GM19372 (cell line): ENCODE measurements at regions not wholly inside any gene's neighbourhood (a gene's known extent, or its start where the extent isn't known, plus 50 kb on each side); places are given as distances from the start of the nearest gene placed in this dataset.

Source experiments
- ATAC-seq: cut with Tn5 transposase; IDR thresholded peaks from one replicate; pipeline ENCODE4 v1.9.1; 2021; ENCODE audit warnings: mild to moderate bottlenecking, low read depth, moderate library complexity; ENCODE audit not compliant: unreplicated experiment

DNA sequence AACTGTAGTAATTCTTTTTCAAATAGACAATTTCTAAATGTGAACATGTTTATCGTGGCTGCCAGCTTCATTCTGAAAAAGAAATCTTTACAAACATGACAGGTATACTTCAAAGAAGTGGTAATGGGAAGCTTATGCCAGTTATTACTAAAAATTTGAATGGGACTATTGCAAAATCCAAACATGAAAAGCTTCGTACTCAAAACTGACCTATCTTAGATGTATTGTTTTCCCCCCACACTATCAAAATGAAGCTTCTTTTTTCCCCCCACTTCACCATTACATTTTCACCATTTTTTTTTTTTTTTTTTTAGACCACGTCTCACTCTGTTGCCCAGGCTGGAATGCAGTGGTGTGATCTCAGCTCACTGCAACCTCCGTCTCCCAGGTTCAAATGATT, 50.4 kb upstream of the SERTAD2 start:
- no peak for ATAC-seq

DNA sequence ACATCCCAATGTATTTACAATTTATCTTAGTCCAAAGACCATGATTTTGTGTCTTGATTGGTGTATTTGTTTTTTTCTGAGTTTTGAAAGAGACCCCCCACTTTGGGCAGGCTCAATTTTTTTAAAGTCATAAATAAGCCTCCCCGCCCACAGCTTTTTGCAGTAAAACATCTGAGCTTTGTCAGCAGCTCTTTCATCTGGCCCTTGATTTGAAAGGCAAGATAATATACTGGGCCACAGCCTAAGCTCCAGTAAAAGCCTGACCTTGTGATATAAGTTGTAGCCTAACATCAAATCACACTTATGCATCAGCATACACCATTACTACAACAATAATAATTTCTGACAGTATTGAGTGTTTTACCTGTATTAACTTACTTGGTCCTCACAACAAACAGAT, 51.3 kb upstream of the SERTAD2 start:
- no peak for ATAC-seq

DNA sequence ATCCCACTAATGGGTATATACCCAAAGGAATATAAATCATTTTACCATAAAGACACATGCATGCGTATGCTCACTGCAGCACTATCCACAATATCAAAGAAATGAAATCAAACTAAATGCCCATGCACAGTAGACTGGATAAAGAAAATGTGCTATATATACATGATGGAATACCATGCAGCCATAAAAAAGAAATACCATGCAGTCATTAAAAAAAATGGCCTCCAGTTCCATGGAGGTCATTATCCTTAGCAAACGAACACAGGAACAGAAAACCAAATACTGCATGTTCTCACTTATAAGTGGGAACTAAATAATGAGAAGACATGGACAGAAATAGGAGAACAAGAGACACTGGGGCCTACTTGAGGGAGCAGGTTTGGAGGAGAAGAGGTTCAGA, 53.6 kb upstream of the SERTAD2 start:
- ATAC-seq, result no peak

DNA sequence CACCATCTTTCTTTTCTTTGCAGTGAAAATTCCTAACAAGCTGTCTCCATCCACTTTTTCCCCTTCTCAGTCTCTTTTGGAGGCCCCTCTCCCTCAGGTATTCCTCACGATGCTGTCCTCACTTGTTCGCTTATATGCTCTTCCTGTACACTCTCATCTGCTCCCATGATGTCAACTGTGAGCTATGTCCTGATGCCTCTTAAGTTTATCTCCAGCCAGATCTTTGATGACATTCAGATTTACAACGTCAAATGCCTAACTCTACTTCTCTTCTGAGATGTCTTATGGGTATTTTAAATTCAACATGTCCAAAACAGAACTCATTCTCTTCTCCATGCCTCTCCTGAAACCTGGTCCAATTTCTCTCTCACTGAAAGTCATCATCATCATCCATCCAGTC, 55.1 kb upstream of the SERTAD2 start:
- no peak for ATAC-seq

DNA sequence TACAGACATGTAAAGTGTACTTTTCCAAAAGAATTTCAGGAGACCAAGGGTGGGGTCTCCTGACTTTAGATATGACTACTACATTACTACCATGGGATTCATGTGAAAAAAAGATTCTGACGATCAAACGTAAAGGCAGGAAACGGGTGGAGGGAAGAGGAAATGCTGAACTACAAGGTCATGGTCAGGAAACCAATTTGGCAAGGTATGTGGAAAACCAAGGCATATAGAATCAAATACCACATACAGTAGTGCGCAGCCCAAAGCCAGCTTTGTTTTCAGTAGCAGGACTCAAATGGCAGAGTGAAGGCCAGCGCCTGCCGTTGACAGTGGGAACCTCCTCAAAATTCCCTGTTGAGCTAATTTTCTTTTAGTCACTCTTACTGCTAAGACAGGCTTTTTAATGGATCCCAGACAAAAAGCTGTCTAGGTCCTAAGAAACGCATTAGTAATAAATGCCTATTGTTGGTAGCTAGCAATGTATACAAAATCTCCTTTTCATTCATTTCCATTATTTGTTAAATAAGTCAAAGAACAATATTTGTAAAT, 57.6 kb upstream of the SERTAD2 start:
- no peak for ATAC-seq

DNA sequence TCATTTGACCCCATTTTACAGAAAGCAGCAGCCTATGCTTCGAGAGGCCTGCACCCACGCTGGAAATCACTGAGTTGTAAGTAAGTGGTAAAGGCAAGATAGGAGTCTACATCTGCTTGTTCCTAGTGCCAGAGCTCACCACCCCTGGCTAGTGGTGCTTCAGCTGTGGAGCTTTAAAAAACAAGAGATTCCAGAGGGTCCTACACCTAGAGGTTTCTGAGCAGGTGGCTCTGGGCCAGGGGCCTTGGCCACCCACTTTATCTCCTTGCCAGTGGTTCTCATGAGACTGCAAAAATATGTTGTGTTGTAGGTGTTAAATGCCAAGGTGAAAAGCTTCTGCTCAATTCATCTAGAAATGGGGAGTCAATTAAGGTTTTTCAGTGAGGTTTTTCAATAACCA, 60.0 kb upstream of the SERTAD2 start:
- ATAC-seq, result no peak

DNA sequence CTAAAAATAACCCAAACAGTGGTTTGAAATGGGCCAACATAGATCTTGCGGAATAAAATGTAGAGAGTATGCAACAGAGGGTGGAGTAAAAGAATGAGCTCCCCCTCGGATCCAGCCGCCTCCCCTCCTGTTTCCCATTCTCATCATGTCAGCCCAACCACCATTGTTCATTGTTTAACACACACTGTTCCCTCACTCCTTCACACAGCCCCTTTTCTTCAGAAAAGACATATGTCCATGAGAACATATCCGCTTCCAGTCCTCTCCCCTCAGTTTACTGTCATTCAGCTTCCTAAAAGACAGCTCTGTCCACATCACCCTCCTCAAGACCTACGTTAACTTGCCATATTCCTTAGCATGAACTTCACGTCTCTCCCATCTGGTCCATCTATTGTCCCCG, 62.9 kb upstream of the SERTAD2 start:
- no peak for ATAC-seq

DNA sequence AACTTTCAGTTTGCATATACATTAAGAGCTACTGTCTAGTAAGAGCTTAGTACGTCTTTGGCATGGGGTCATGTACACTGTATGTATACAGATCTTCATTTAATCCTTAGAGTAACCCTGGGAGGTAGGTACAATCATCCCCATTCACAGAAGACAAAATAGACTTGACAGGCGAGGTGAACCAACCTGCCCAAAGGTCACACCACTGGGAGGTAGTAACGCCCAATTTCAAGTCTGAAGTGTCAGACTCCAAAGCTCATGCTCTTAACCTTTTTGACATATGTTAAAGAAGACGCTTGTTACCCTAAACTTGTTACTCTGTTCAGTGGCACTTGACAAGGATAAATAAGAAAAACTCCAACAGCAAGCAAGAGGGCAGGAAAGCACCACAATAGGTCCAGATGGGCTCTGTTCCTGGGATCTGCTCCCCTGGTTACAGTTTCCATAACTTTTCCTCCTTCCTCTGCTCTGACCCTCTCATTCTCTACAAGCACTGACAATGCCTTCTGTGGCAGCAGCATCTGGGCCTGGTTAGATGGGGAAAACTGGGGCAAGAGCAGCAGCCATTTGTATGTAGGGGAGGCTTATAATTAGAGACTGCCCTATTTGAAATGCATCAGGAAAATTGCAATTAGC, 64.7 kb upstream of the SERTAD2 start:
- ATAC-seq, result no peak

DNA sequence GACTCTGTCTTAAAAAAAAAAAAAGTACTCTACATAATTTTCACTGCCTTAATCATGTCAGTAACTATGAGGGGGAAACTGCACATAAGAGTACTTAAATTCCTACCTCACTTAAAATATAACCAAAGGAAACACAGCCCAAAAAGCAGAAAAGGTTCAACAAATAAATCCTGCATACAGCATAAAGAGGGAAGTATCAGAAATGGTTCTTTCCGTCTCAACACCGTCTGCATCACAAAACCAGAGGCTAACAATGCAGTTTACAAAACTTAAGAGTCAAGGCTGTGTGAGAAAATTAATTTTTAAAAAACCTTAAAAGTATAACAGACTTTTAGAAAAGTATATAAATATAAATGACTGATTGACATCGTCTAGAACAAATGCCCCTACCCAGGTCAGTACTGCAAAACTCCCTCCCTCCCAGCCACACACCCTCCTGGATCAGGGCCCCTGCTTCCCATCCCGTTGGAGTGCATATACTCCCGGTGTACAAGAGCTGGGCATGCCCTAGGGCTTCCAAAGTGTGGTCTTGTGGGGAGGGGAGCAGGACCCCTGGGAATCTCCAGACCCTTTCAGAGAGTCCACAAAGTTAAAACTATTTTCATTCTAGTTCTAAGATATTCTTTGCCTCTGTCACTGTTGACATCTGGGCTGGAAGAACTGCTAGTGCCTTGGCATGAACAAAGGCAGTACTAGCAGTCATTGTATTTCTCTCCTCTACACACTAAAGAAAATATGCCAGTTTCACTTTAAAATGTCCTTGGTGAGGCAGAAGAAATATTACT, 67.0 kb upstream of the SERTAD2 start:
- no peak for ATAC-seq

DNA sequence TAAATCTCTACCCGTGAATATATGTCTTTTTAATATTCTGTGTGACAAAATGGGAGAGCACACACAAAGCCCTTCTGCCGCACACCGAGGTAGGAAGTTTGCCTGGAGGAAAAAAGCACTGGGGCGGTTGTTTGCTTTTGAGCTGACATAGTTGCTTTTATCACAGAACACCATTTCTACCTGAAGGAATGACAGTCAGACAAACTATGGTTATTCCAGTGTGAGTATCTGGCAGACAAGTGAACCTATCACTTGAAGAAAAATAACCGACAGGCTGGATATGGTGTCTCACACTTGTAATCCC, 67.6 kb upstream of the SERTAD2 start:
- no peak for ATAC-seq

DNA sequence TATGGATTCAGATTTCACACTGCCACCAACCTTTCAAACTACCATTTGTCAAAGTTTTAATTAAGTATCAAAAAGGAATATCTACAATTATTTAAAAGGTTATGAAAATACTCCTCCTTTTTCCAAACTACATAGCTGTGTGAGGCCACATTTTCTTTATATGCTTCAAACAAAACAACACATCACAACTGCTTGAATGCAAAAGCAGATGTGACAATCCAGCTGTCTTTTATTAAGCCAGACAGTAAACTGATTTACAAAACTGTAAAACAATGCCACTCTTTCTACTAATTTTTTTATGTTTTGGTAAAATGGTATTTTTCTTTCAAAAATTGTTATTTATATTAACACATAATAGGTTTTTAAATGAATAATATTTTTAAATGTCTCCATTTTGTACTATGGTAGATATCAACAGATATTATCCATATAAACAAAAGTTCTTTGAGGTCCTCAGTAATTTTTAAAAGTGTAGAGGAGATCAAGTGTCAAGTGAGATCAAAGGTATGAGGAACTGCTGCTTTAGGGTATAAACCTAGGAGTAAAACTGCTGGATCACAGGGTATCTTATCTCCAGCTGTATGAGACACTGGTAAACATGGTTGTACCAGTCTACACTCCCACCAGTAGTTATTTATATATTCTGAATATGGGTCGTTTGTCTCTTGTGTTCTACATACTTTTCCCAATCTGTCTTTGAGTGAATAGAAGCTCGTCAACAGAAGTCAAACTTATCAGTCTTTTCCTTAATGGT, 68.8 kb upstream of the SERTAD2 start:
- ATAC-seq, result no peak

DNA sequence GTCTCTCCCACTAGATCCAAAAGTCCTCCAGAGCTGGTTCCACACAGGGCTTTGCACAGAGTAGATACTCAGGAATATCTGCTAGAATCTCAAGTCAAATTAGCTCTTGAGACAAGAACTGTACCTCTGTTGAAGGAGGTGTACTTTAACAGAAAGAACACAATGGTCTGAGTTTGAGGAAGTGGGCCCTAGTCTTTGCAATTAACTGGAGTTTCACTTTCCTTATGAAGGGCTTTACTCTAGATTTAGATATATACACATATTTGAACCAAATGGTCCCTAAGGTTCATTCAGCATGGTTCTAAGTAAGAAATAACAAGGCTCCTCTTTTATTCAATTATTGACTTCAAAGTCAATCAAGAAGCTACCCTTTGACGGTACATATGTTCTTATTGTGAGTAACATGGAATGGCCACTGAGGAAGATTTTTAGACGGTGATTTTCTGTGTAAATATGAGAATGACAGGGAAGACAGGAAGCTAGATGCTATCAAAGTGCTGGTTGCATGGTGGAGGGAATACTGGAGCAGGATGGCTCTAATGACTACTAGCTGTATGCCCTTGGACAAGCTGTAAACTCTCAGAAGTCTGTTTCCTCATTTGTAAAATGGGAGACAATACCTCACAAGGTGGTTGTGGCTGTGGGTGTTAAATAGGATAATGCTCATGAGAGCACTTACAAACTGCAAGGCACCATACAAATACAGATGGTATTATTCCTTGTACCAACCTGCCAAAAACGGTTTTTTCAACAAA, 73.5 kb upstream of the SERTAD2 start:
- peak; percentile 81 for ATAC-seq

DNA sequence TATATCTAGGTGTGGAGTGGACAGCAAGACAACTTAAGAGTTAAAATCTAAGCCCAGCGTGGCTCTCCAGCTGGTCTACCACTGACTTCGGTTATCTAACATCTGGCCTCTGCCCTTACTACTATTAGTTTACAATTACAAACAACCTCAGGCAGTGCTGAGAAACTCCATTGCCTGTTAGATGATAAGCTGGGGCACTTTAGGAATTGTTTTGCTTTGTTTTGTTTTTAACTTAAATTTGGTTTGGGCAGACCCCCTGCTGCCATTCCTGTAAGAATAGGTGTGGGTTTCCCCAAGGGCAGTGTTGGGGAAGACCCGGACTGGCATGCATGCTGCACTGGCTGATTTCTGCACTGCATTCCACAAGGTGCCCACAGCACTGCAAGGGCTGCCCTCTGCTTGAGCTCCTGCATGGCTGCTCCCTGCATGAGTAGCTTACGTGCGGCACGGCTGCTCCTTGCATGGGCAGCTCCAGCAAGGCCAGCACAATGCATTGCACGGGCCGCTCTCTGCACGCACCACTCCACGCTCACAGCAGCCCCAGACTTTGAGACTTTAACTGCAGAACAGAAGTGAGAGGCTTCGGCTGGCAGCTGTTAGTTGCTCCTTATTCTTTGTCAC, 74.2 kb upstream of the SERTAD2 start:
- no peak for ATAC-seq

DNA sequence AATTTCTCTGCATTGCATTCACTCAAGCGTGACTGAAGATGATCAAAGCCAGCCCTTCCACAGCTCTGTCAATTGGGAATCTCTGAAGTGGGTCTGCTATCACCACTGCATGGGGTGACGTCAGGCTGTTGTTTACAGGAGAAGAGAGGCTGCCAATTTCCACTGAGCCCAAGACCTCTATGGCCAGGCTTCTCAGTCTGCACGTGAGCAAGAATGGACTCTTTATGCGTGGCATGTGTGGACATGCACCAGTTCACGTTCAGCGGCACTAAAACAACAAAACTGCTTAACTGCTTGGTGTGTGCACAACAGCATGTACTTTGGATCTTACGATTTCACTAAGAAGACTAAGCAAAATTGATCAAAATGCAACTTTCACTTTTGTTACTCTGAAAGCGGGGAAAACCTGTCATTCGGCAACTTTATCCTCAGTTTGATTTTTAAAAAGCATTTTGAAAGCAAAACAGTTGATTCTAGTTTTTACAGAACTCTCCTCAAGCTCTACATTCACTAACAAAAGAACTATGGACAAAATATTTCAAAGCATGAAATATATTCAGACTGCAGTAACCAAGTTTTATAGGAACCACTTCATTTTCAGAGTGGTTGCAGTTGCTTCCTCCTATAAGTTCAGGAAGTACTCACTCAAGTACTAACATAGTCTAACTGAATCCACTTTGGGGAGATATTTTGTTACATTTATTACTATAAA, 77.0 kb upstream of the SERTAD2 start:
- no peak for ATAC-seq

DNA sequence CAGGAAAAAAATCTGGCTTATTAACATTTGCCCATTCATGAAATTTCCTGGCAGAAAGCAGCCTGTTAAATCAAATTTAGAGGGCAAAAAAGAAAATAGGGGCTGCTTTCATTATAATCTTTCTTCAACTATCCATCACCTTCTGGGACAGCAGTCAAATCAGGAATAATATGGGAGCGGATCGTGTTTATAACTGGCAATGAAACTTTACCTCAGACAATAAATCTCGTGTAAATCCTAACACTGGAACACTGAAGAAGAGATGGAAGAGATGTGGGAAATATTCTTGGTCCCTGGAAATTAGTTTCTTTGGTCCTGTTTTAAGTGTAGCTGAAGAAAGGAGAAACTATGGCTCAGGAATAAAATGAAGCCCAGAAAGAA, 77.5 kb upstream of the SERTAD2 start:
- no peak for ATAC-seq

DNA sequence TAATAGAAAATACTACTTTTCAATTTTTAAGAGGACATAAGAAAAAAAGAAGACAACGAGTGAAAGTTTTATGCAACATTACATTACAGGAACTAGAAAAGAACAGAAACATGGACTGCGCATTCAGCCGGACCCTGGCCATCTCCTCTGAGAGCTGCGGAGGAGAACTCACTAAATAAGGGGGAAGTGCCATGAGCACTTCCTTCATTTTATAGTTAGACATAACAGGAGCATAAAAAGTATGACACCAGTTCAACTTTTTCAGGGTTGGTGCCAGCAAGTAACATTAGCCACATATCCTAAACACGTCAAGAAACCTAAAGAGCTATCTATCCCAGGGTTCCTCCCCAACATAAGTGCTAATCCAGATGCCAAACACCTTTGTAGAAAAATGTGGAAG, 78.0 kb upstream of the SERTAD2 start:
- ATAC-seq, result no peak

DNA sequence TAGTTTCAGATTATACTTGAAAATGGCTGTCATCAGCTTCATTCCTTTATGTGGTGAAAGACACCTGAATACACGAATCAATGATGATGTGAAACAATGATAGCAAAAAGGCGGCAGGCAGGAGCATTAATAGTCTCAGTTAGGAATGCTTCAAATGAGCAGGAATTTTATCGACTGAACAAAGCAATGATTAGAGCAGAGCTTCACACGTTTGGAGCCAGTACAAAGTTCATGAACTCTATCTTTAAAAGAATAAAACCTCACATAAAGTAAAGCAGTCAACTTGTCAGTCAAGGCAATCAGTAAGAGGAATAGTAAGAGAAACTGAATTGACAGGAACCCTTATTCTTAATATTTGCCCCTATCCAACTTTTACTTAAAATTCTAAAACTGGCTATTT, 78.4 kb upstream of the SERTAD2 start:
- no peak for ATAC-seq

DNA sequence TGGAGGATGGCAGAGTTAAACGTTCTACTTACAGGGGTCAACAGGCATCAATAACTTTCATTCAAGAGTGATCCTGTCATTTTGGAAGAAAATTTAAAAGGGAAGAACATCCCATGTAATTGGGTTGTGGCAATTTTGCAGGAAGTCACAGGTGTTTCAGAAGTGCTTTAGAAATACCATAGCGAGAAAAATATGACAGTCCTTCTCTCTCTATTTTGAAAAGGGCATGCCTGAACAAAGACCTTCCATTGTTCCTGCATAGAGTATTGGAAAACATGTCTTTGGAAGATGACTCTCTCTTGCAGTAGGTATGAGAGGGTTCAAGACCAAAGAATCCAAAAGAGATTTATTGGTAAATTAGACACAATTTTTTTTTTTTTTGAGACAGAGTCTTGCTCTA, 81.8 kb upstream of the SERTAD2 start:
- ATAC-seq, result no peak

DNA sequence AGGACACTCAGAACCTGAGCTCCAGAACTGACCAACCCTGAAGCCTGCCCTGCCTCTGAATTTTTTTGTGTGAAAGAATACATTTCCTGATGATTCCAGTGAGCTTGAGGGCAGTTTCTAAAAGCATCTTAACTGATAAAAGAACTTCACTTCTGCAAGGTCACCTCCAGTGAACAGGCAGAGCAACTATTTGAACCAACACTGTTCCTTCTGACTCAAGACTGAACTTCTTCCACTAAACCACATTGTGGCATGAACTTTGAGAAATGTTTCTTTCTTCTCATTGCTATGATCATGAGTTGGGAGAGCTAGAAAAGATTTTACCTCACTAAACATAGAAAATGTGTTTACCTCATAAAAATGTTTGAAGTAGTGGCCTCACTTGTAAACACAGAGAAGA, 83.8 kb upstream of the SERTAD2 start:
- no peak for ATAC-seq

DNA sequence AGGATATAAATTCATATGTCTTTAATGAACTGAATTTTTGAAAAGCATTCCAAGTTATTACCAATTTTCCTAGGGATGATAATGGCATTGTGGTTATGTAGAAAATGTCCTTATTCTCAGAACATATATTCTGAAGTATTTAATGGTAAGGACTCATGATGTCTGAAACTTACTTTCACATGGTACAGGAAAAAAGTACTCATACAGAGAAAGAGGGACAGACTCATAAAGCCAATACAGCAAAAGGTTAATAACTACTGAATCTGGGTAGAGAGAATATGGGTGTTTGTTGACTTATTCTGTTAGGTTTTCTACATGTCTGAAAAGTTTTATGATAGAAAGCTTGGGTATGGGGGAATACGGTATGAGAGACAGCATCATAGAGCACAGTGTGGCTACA, 84.3 kb upstream of the SERTAD2 start:
- peak; percentile 68 for ATAC-seq
